ENCODE measurements at regions not wholly inside any gene's neighbourhood (a gene's known extent, or its start where the extent isn't known, plus 50 kb on each side); places are given as distances from the start of the nearest gene placed in this dataset.

DNA sequence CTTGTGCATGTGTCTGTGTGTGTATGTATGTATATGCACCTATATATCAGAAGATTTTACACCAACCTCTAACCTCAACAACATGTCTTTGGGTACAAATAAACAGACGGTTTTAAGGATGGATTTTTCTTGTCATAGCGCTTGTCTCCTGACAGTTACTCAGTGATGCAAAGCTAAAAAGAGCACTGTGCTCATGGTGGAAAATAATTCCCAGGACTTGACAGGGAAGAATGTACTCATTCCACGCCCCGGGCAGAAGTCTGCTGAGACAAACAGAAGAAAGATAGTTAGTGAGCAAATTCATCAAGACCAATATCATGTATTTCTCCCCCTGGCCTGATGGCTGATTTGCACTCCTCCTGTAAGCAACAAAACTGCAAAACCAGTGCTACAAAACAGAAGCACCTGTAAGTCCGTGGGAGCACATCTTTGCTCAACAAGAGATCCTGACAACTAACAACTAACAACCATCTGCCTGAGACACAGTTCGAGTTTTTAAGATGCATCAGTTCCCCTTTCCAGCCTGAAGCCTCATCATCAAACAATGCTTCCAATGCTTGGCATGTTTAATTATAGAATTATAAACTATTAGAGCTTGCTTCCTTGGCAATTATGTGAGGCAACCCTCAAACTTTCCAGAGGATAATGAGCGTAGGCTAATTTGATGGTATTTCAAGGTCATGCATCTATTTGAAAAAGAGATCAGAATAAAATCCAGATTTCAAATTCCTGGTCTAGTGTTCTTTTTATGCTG, 812.7 kb upstream of the MIR17HG start:
- Histone ChIP-seq H3K4me3 (no peak overlapping the region), H3K9me3 (no peaks in the 10 kb centered on the region), H3K4me1 (no peaks in the 10 kb centered on the region), H3K27ac (no peak overlapping the region), H3K36me3 (no peaks in the 10 kb centered on the region), H3K27me3 (ENCODE audit: low read depth) (no peaks in the 10 kb centered on the region)
- intact Hi-C loops (cut with DNase I), result no loop called here
- ATAC-seq (no peak), DNase-seq (no peak)
- TF ChIP-seq, protein P1, sequence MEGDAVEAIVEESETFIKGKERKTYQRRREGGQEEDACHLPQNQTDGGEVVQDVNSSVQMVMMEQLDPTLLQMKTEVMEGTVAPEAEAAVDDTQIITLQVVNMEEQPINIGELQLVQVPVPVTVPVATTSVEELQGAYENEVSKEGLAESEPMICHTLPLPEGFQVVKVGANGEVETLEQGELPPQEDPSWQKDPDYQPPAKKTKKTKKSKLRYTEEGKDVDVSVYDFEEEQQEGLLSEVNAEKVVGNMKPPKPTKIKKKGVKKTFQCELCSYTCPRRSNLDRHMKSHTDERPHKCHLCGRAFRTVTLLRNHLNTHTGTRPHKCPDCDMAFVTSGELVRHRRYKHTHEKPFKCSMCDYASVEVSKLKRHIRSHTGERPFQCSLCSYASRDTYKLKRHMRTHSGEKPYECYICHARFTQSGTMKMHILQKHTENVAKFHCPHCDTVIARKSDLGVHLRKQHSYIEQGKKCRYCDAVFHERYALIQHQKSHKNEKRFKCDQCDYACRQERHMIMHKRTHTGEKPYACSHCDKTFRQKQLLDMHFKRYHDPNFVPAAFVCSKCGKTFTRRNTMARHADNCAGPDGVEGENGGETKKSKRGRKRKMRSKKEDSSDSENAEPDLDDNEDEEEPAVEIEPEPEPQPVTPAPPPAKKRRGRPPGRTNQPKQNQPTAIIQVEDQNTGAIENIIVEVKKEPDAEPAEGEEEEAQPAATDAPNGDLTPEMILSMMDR (IDR thresholded peaks at IDR 0.05), result no peak

- H3K27ac ChIP-seq, result no peak overlapping the region
- H3K9me3 ChIP-seq, result no peaks in the 10 kb centered on the region
- H3K27me3 ChIP-seq (ENCODE audit: low read depth), result no peaks in the 10 kb centered on the region
- TF ChIP-seq, protein P1 (IDR thresholded peaks at IDR 0.05), result no peak
- no peaks in the 10 kb centered on the region for H3K36me3 ChIP-seq
- no peak overlapping the region for H3K4me3 ChIP-seq
- intact Hi-C loops (cut with DNase I), result no loop called here
- ATAC-seq (no peak), DNase-seq (no peak)
- no peaks in the 10 kb centered on the region for H3K4me1 ChIP-seq
Measured at GRCh38 chr13:90535421-90535820, 812.1 kb upstream of the MIR17HG start.

GRCh38 chr13:90538063-90538462, 809.4 kb upstream of the MIR17HG start:
- intact Hi-C loops (cut with DNase I), result no loop called here
- no peak for ATAC-seq
- Histone ChIP-seq H3K4me3 (no peak overlapping the region), H3K27ac (no peak overlapping the region), H3K9me3 (no peaks in the 10 kb centered on the region), H3K4me1 (no peaks in the 10 kb centered on the region), H3K36me3 (no peaks in the 10 kb centered on the region), H3K27me3 (ENCODE audit: low read depth) (no peaks in the 10 kb centered on the region)
- no peak for DNase-seq
- TF ChIP-seq, protein P1 (IDR thresholded peaks at IDR 0.05), result no peak

- no peak for DNase-seq
- Histone ChIP-seq H3K36me3 (no peaks in the 10 kb centered on the region), H3K9me3 (no peaks in the 10 kb centered on the region), H3K27me3 (ENCODE audit: low read depth) (no peaks in the 10 kb centered on the region), H3K4me3 (no peak overlapping the region), H3K27ac (no peak overlapping the region), H3K4me1 (no peaks in the 10 kb centered on the region)
- intact Hi-C loops (cut with DNase I), result no loop called here
- no peak for ATAC-seq
- TF ChIP-seq, protein P1 (IDR thresholded peaks at IDR 0.05), result no peak
Measured at GRCh38 chr13:90541346-90541745, 806.1 kb upstream of the MIR17HG start.

DNA sequence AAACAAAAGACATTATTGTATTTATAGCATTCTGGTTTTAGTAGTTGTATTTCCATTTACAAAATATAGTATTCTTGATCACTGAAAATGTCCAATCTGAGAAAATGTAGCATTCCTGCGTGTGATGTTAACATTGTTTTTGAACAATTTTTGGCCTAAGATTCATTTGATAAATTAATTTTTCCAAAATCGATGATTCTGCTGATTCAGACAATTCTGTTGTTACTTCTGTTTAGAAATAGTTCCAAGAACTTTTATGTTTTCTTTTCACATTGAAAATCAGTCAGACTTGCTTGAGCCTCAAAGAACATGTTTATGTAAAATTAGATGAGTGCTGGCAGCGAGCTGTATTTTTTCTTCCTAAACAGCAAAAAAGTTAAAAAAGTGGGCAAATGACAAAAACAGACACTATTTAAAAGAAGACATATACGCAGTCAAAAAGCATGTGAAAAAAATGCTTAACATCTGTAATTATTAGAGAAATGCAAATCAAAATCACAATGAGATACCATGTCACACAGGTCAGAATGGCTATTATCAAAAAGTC, 804.5 kb upstream of the MIR17HG start:
- intact Hi-C loops (cut with DNase I), result no loop called here
- Histone ChIP-seq H3K4me3 (no peak overlapping the region), H3K27ac (no peak overlapping the region), H3K4me1 (no peaks in the 10 kb centered on the region), H3K27me3 (ENCODE audit: low read depth) (no peaks in the 10 kb centered on the region), H3K36me3 (no peaks in the 10 kb centered on the region), H3K9me3 (peaks cover 7% of the 10 kb centered on the region)
- no peak for DNase-seq
- no peak for ATAC-seq
- TF ChIP-seq, protein P1 (IDR thresholded peaks at IDR 0.05), result no peak

Measured in lower lobe of right lung (tissue), 2 donors.